Tibial nerve (tissue), 4 donors: ENCODE measurements at regions not wholly inside any gene's neighbourhood (a gene's known extent, or its start where the extent isn't known, plus 50 kb on each side); places are given as distances from the start of the nearest gene placed in this dataset.

Experiments used
- DNase-seq, 2 donors: peaks; one replicate each; pipeline ENCODE4 v3.0.0-alpha.2; 2019; ENCODE audit warnings: low spot score in 2 of 2
- H3K27ac ChIP-seq, 4 donors: fragments of 200-600 bp; sonication (generic) in 3 of 4; one replicate each; pipeline ENCODE4 v1.5.1; 2017 to 2019; ENCODE audit warnings: mild to moderate bottlenecking in 1 of 4
- H3K27me3 ChIP-seq, 2 donors: fragments of 200-600 bp; sonication (generic) in 1 of 2; one replicate each; pipeline versions ENCODE4 v1.5.1 to v1.6.0; 2017 to 2019
- H3K36me3 ChIP-seq, 3 donors: fragments of 200-600 bp; sonication (generic); one replicate each; pipeline ENCODE4 v1.5.1; 2018 to 2019
- H3K4me1 ChIP-seq, 4 donors: fragments of 200-600 bp; sonication (generic) in 3 of 4; one replicate each; pipeline ENCODE4 v1.5.1; 2017 to 2019
- H3K4me3 ChIP-seq, 4 donors: fragments of 200-600 bp; sonication (generic) in 3 of 4; one replicate each; pipeline ENCODE4 v1.5.1; 2017 to 2019; ENCODE audit warnings: mild to moderate bottlenecking in 1 of 4, moderate library complexity in 1 of 4
- H3K9me3 ChIP-seq, 4 donors: fragments of 200-600 bp; sonication (generic) in 3 of 4; one replicate each; pipeline ENCODE4 v1.5.1; 2017 to 2019
- CTCF ChIP-seq, 5 experiments: fragments of 200-600 bp in 3 of 5; fragments of 450-650 bp in 2 of 5; sonication (generic) in 3 of 5; IDR thresholded peaks; one replicate each; pipeline ENCODE4 v1.5.1; 2016 to 2019; ENCODE audit warnings: antibody characterized with exemption in 5 of 5, mild to moderate bottlenecking in 3 of 5, moderate library complexity in 2 of 5
- EP300 ChIP-seq, 2 donors: sonication (generic); formaldehyde crosslinking; IDR thresholded peaks; one replicate each; pipeline ENCODE4 v1.6.1; 2017; ENCODE audit warnings: antibody characterized with exemption in 2 of 2, mild to moderate bottlenecking in 1 of 2
- POLR2A ChIP-seq, 2 donors: fragments of 450-650 bp; IDR thresholded peaks; one replicate each; pipeline ENCODE4 v1.6.1; 2017; ENCODE audit warnings: antibody characterized with exemption in 2 of 2, mild to moderate bottlenecking in 2 of 2, moderate library complexity in 2 of 2
- WGBS, 2 donors: methylation state at CpG; one replicate each; pipeline ENCODE4 v1.1.5; 2018; 5-methylcytosine and 5-hydroxymethylcytosine counted together

- WGBS, 2 donors = 78 to 87% methylated on average over 7 of the region's 7 CpGs
- H3K4me1 ChIP-seq = no peaks in the 10 kb centered on the region
- no peaks in the 10 kb centered on the region for H3K27me3 ChIP-seq
- H3K4me3 ChIP-seq = no peak overlapping the region
- H3K36me3 ChIP-seq = no peaks in the 10 kb centered on the region
- DNase-seq = no peak
- H3K9me3 ChIP-seq = no peaks in the 10 kb centered on the region
- H3K27ac ChIP-seq = no peak overlapping the region
- no peak for TF ChIP-seq CTCF (IDR thresholded peaks at IDR 0.05)
- no peak for TF ChIP-seq POLR2A (IDR thresholded peaks at IDR 0.05)
- no peak for TF ChIP-seq EP300 (IDR thresholded peaks at IDR 0.05)
Observed at GRCh38 chr4:15254236-15254880, 173.5 kb upstream of the C1QTNF7 start.

- DNase-seq = no peak
- no peak overlapping the region for H3K4me3 ChIP-seq
- no peaks in the 10 kb centered on the region for H3K9me3 ChIP-seq
- 74 to 75% methylated on average over 4 of the region's 4 CpGs for WGBS, 2 donors
- H3K27me3 ChIP-seq = no peaks in the 10 kb centered on the region
- H3K4me1 ChIP-seq = no peaks in the 10 kb centered on the region
- no peak overlapping the region for H3K27ac ChIP-seq
- TF ChIP-seq EP300 (IDR thresholded peaks at IDR 0.05) (no peak), POLR2A (IDR thresholded peaks at IDR 0.05) (no peak), CTCF (IDR thresholded peaks at IDR 0.05) (no peak)
- H3K36me3 ChIP-seq = no peaks in the 10 kb centered on the region
Observed at GRCh38 chr4:15255537-15255936, 172.3 kb upstream of the C1QTNF7 start.

GRCh38 chr4:15260758-15261157, 167.1 kb upstream of the C1QTNF7 start:
- WGBS, 2 donors = 56% methylated on average over 5 of the region's 5 CpGs

GRCh38 chr4:15262396-15262795, 165.4 kb upstream of the C1QTNF7 start:
- peaks cover 0 to 23% (median 0%) of the 10 kb centered on the region in 4 donors for H3K9me3 ChIP-seq
- no peak for TF ChIP-seq CTCF (IDR thresholded peaks at IDR 0.05)
- TF ChIP-seq POLR2A (IDR thresholded peaks at IDR 0.05) = no peak
- TF ChIP-seq EP300 (IDR thresholded peaks at IDR 0.05) = no peak
- no peak overlapping the region for H3K27ac ChIP-seq
- no peaks in the 10 kb centered on the region for H3K4me1 ChIP-seq
- DNase-seq = no peak
- H3K36me3 ChIP-seq = no peaks in the 10 kb centered on the region
- H3K27me3 ChIP-seq = no peaks in the 10 kb centered on the region
- no peak overlapping the region for H3K4me3 ChIP-seq

More at GRCh38 chr4:15260758-15261157, 167.1 kb upstream of the C1QTNF7 start:
- Histone ChIP-seq H3K4me1 (no peaks in the 10 kb centered on the region), H3K36me3 (no peaks in the 10 kb centered on the region), H3K27ac (no peak overlapping the region), H3K9me3 (peaks cover 0 to 23% (median 0%) of the 10 kb centered on the region in 4 donors), H3K4me3 (no peak overlapping the region), H3K27me3 (no peaks in the 10 kb centered on the region)
- no peak for DNase-seq
- TF ChIP-seq POLR2A (IDR thresholded peaks at IDR 0.05) = no peak
- TF ChIP-seq EP300 (IDR thresholded peaks at IDR 0.05) = no peak
- no peak for TF ChIP-seq CTCF (IDR thresholded peaks at IDR 0.05)

GRCh38 chr4:15270201-15270600, 157.6 kb upstream of the C1QTNF7 start:
- no peaks in the 10 kb centered on the region for H3K36me3 ChIP-seq
- no peak for TF ChIP-seq CTCF (IDR thresholded peaks at IDR 0.05)
- no peak for TF ChIP-seq EP300 (IDR thresholded peaks at IDR 0.05)
- no peak for TF ChIP-seq POLR2A (IDR thresholded peaks at IDR 0.05)
- no peaks in the 10 kb centered on the region for H3K27me3 ChIP-seq
- peaks cover 0 to 34% (median 0%) of the 10 kb centered on the region in 4 donors for H3K9me3 ChIP-seq
- no peak overlapping the region for H3K27ac ChIP-seq
- no peaks in the 10 kb centered on the region for H3K4me1 ChIP-seq
- no peak overlapping the region for H3K4me3 ChIP-seq
- 78 to 79% methylated on average over 2 of the region's 2 CpGs for WGBS, 2 donors
- DNase-seq = no peak
